KG1 (cell line): ENCODE measurements at regions not wholly inside any gene's neighbourhood (a gene's known extent, or its start where the extent isn't known, plus 50 kb on each side); places are given as distances from the start of the nearest gene placed in this dataset.

Source experiments
- DNase-seq: peaks from one replicate; lab custom pipeline; 2025; lab: John Stamatoyannopoulos, UW

GRCh38 chr5:60185231-60186099 lies 291.9 kb upstream of the PDE4D start:
- no peak for DNase-seq

GRCh38 chr5:60184606-60185005 lies 291.1 kb upstream of the PDE4D start:
- DNase-seq, result no peak

DNA sequence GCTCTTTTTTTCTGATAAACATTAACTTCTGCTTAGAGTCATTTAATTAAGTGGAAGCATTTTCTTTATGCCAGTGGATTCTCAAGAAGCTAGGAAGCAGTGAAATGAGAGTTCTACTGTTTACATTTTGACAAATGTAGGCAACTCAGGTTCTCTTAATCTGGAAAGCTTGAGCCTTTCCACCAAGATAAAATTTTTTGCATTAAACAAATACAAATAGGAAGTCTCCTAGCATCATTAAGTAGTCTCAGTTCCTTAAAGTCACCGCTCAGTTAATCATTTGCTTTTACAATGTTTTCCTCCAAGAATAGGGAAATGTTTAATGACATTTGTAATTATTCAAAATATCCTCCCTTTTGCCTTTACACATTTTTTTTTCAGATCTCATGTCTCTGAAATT lies 290.4 kb upstream of the PDE4D start:
- DNase-seq, result no peak

GRCh38 chr5:60178101-60178500 lies 284.6 kb upstream of the PDE4D start:
- no peak for DNase-seq

DNA sequence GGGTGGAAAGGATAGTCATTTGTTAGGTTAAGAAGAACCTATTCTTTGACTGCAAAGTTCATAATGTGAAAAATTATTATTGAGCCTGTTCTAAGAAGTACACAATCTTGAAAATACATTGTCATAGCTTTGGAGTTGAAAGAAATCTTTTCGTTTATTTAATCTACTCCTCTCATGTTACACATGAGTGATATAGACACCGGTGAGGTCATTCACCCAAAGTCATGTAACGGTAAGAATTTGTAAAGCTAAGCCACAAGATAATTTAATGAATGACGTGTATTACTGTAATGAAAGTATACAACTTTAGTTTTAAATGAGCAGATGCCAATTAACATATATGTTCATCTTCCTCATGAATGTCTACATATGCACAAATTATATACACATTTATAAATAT lies 284.1 kb upstream of the PDE4D start:
- no peak for DNase-seq

DNA sequence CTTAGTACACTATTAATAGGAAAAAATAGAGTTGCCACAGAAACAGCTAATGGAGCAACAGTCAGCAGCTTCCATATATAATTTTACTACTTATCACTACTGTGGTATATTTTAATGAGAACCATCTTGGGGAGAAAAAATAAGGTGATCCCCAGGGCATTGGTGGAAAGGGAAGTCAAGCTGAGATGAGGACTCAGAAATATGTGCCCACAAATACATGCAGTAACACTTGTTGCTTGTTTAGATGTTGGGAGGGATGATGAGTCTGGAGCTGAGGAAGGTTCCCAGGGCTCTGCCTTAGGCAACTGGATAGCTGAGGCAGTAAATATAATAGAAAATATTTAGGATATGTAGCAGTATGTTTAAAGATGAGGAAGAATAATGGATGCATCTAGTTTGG lies 280.1 kb upstream of the PDE4D start:
- no peak for DNase-seq

GRCh38 chr5:60163762-60164161 lies 270.2 kb upstream of the PDE4D start:
- DNase-seq, result no peak

GRCh38 chr5:60162441-60162840 lies 268.9 kb upstream of the PDE4D start:
- no peak for DNase-seq

GRCh38 chr5:60161340-60161934 lies 267.9 kb upstream of the PDE4D start:
- DNase-seq, result no peak

- DNase-seq, result no peak
Observed at GRCh38 chr5:60149081-60149480, 255.6 kb upstream of the PDE4D start.

- no peak for DNase-seq
Observed at GRCh38 chr5:60148366-60148765, 254.8 kb upstream of the PDE4D start.

- no peak for DNase-seq
Observed at GRCh38 chr5:60147791-60148190, 254.3 kb upstream of the PDE4D start.

DNA sequence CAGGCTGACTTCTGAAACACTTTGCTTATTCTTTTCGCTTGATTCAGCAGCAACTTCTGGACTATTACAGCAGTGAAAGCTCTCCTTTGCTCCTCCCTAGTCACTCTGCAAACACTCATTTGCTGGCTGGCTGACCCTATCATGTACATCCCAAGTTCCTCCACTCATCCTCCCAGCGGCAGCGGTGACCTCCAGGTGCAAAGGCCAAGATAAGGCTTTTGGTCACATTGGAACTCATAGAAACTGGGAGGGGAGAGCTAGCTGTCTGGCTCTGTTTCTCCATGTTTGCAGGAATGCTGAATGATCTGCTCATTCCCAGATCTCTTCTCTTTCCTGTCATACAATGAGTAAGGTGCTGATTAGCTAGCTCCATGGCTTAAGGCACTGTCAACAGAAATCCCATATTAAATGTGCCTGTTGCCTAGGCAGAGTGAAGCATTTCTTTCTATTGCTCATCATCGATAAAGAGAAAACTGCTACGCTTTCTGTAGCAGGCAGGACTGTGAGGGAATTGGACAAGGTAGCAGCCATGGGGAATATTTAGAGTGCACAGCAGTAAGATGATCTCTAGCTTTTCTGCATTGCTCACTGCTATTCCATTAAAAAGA lies 250.5 kb upstream of the PDE4D start:
- DNase-seq, result no peak

GRCh38 chr5:60141119-60141518 lies 247.6 kb upstream of the PDE4D start:
- DNase-seq, result no peak

DNA sequence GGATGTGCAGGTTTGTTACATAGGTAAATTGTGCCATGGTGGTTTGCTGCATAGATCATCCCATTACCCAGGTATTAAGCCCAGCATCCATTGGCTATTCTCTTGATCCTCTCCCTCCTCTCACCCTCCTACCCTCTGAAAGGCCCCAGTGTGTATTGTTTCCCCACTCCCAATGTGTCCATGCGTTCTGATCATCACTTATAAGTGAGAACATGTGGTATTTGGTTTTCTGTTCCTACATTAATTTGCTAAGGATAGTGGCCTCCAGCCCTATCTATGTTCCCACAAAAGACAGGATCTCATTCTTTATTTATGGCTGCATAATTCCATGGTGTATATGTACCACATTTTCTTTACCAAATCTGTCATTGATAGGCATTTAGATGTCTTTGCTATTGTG lies 243.3 kb upstream of the PDE4D start:
- no peak for DNase-seq

DNA sequence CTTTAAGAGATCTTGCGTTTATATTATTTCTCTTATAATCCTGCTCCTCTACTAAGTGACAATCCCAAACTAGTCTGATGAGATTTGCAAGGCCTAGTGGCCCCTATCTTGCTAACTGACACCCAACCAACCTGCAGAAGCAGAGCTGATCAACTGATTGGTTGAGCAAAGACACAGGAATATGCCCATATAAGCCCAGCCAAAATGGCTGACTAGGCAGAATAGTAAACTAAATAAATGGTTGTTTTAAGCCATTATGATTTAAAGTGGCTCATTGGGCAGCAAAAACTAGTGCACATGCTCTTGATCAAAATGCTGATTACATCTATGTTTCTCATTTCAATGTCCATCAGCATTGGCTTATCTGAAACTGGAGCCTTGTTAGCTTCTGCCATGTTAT lies 238.0 kb upstream of the PDE4D start:
- no peak for DNase-seq

DNA sequence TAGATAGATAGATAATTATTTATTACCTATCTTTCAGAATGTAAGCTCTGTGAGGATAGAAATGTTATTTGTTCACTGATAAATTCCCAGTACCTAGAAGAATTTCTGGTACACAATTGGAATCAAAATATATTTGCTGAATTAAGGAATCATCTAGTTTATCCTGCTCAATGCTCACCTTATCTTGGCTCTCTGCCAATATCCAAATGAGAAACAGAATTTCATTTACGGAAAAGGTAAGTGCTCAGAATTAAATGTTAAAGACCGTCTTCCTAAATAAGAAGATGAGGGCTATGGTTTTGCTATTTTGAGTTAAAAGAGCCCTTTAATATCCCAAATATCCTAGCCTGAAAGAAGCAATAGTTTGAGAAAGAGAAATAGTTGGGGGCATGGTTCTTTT lies 232.1 kb upstream of the PDE4D start:
- DNase-seq, result no peak

- DNase-seq, result no peak
Observed at GRCh38 chr5:60102961-60103693, 209.6 kb upstream of the PDE4D start.

DNA sequence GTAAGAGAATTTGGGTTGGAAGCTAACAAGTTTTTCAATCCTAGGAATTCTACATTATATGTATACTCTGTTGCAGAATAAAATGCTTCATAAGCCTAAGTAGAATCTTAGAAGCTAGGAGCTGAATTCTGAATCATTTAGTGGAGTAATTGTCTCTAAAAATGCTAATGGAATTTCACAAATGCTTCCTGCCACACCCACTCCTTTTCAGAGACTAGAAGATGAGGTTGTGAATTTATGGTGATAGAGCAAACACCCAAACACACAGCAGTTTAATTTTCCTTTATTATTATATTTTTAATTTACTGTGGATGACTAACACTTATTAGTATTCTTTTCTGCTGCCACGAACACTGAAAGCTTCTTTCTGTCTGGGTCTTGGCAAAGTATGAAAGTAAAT lies 208.0 kb upstream of the PDE4D start:
- DNase-seq, result no peak

DNA sequence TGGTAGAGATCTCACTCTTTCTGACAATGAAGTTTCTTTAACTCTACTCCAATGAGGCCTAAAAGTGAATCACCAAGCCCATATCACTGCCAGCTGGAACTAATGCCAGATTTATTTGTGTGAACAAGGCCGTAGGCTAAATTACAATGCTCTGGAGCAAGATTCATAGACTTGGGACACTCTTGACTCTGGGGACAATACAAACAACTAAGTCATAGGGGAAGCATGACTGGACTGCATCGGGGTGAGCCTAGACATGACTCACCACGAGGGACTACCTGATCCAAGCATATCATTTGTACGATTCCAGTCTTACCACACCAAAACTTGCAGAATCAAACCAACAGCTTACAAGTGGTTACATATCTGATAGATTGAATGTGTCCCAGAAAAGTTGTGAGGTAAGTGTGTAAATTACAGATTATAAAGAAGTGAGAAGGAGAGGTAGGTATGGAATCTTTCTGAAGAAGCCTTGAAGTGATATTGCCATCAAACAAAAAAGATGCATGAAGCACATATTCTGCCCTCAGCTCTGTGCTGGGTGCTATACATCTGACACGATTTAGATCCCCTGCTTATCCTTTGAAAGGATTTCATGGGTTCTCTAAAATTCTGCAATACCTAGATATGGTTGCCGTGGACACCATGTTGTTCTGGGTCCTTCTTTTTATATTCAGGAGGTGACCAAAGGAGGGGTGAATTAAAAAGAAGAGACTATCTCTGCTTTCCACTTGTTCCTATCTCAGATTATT lies 199.3 kb upstream of the PDE4D start:
- DNase-seq, result no peak

- DNase-seq, result no peak
Observed at GRCh38 chr5:60086583-60086982, 193.1 kb upstream of the PDE4D start.

DNA sequence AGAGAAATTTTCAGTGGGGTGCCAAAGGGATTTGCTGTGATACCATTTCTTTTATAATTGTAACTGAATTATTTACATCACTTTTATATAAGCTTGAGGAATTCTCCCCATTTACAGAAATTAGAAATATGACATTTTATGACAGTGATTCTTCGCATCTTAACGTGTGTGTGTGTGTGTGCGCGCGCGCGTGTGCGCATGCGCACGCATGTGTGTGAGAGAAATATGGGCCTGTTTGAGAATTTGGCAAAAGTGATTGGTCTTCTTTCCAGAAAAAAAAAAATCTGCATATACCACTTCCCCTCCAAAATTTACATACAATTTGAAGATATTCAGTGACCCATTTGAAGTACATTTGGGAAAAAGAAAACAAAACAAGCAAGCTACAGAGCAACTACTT lies 190.7 kb upstream of the PDE4D start:
- DNase-seq, result no peak
